GM19395 (cell line): ENCODE measurements at regions not wholly inside any gene's neighbourhood (a gene's known extent, or its start where the extent isn't known, plus 50 kb on each side); places are given as distances from the start of the nearest gene placed in this dataset.
"Not testable (repeated sequence)": the region's sequence is repeated elsewhere in the genome, so short reads cannot be mapped to it uniquely, and the experiment has no call there.

Experiments used
- ATAC-seq: cut with Tn5 transposase; IDR thresholded peaks from one replicate; pipeline ENCODE4 v1.9.1; 2021; ENCODE audit warnings: mild to moderate bottlenecking, moderate library complexity; ENCODE audit not compliant: unreplicated experiment

DNA sequence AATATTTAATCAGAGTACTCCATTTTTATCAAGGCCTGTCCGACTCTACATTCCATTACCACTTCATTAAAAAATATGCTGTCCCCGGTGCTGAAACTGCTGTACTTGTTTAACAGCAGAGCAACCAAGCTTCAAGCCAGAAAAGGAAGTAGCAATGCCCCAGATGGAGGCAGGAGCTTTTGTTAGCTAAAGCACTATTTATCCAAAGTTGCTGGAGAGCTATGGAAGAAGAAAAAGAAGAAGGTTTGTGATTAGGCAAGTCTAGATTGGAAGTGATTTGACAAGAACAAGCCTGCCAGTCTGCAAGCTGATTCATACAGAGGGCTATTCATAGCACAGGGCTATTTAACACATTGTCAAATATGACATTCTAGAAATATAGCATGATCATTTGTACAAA is 160.9 kb upstream of the SPTLC3 start:
- no peak for ATAC-seq

DNA sequence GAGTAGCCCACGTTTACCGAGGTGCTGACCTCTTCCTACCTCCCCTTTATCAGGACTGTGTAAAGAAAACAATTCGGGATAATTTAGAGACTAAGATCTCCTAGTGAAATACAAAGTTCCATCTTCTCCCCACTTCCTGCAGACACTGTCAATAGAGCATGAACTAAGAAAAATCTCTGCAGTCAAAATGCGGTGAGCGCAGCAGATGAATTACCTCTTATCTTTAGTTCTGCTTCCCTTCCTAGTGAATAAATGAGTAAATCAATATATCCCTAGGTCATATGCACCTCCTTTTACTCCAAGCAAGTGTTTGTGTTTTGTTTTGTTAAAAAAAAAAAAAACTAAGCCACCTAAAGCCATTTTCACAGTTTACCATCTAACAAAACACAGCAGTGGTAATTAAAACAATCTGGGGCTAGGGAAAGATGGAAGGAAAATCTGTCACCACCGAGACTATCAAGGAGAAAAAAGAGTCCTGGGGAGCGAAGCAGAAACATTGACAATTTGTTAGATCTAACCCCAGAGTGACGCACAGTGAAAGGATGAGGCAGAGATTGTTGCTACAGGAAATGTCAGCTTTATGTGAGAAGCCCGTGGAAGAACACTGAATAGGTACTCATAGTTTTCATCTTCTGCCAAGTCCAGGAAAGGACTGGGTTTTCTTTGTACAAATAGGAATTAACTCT is 159.4 kb upstream of the SPTLC3 start:
- no peak for ATAC-seq

DNA sequence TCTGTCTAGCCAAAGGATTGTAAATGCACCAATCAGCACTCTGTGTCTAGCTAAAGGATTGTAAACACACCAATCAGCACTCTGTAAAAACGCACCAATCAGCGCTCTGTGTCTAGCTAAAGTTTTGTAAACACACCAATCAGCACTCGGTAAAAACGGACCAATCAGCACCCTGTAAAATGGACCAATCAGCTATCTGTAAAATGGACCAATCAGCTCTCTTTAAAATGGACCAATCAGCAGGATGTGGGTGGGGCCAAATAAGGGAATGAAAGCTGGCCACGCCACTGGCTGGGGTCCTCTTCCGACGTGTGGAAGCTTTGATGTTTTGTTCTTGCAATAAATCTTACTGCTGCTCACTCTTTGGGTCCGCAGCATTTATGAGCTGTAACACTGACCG is 151.1 kb upstream of the SPTLC3 start:
- not testable (repeated sequence) for ATAC-seq

DNA sequence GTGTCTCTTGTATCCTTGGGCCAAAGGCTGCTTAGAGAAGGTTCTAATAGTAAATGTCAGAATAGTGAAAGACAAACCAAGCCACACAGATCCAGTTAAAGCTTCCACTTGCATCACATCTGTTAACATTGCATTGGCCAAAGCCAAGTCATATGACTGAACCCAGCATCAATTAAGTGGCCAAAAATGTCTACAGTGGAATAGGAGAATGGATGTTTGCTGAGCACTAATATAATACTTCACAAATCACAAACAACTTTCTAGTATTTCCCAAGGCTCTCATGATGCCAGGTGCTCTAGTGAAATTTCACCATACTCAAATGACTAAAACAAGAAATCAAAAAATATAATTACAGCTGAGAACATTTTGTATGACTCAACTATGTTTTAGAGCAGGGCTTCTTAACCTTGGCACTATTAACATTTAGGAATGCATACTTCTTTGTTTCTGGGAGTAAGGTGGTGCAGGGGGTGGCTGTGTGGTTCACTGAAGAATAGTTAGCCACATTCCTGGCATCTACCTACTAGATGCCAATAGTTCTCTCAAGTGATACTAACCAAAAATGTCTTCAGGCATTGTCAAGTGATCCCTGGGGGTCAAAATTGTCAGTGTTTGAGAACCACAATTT is 148.0 kb upstream of the SPTLC3 start:
- no peak for ATAC-seq

DNA sequence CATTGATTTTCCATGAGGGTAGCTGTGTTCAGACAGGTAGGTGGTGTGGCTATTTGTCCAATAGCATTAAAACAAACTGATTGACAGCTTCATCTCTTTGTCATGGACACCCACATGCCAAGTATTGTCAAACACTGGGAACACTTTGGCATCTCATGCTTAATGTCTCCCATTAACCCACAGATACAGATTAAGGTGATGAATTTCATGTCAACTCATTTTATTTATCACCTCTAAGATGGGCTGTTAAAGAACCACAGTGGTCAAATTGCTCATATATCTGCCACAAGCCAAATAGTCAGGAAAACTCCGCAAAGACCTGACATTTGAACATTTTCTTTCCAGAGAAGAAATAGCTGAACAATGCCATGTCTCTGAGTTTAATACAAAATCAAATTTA is 139.1 kb upstream of the SPTLC3 start:
- ATAC-seq: no peak

DNA sequence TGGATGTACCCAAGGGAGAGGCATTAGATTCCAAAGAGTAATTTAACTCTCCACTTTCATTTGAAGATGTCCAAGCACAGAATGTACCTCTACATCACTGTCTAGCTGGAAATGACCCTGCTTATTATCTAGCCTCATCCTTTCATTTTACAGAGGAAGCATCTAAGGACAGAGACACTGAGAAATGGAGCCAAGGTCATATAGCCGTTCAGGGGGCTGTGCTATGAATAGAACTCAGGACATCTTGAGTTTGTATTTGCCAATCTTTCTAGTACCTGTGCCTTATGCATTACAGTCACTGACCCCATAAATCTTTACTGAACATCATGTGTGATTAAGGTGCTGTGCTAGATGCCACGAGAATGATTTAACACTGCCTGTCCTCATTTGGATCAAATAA is 138.2 kb upstream of the SPTLC3 start:
- ATAC-seq: no peak

DNA sequence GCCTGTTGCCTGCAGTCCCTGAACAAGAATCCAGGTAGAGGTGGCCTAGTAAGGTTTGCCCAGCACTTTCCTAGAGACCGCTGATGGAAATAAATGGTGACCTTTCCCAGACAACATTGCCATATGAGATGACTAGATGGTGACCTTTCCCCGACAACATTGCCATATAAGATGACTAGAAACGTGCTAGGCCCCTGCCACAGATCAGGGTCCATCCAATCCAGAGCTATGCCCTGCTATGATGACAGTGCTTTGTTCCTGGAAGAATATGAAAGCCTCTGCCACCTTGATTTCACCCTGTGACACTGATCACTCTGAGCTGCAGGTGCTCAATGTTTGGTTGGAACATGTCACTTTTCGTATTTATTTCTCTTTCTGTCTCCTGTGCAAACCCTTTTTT is 133.8 kb upstream of the SPTLC3 start:
- ATAC-seq: no peak

DNA sequence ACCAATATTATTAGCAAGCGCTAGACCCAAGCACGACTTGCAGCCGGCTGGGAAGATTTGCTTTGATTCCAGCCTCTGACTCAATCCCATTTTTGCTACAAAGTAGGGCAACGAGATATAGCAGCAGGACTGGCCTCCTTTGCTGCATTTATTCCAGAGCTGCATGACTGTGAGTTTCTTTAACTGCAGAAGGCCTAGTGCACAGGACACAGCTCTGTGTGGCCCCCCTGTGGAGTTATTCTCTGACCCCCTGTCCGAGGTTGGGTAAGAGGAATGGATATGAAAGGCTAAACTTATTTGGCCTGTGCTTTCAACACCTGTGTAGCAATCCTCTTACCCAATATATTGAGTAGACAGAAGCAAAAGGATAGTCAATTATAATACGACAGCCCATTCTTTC is 133.3 kb upstream of the SPTLC3 start:
- no peak for ATAC-seq

DNA sequence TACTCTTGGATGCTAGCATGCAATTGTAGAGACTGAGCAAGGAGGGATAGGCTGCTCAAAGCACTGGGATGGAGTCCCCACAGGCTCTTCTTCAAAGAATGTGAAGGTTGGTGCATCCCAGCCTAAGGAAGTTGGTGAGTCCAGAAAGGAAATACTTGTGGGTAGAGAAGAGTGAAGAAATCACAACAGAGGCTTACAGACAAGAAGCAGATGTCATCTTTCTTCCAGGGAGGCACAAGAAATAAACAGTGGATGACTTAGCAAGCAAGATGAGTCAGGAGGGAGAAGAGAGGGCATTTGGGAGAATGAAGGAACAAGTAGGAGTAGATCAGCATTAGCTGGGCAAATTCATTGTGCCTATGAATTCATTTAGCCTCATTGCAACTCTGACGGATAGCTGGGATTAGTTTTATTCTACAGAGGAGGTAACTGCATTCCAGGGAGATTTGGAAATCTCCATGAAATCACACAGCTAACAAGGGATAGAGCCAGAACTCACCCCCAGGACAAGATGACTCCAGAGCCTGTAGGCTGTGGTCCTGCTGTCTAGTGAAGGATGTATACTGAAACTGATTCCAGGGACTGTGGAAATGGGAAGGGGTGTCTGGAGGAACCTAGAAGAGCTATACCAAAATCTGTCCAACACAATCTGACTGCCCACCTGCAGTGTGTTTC is 125.8 kb upstream of the SPTLC3 start:
- no peak for ATAC-seq

DNA sequence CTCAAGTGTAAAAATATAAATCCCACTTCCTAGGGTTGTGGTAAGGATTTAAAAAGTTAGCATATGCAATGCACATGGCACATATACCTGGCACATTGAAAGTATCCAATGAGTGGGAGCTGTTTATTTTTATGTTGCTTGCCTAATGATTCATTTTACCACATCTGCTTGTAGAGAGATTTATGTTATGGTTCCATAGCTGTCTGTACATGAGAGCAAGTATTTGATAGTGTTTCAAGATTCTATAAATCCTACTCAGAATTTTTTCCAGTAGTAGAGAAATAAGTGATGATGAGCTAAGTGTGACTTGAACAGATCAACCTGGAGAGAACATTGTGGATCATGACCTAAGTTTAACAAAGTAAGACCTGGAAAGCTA is 125.3 kb upstream of the SPTLC3 start:
- no peak for ATAC-seq

DNA sequence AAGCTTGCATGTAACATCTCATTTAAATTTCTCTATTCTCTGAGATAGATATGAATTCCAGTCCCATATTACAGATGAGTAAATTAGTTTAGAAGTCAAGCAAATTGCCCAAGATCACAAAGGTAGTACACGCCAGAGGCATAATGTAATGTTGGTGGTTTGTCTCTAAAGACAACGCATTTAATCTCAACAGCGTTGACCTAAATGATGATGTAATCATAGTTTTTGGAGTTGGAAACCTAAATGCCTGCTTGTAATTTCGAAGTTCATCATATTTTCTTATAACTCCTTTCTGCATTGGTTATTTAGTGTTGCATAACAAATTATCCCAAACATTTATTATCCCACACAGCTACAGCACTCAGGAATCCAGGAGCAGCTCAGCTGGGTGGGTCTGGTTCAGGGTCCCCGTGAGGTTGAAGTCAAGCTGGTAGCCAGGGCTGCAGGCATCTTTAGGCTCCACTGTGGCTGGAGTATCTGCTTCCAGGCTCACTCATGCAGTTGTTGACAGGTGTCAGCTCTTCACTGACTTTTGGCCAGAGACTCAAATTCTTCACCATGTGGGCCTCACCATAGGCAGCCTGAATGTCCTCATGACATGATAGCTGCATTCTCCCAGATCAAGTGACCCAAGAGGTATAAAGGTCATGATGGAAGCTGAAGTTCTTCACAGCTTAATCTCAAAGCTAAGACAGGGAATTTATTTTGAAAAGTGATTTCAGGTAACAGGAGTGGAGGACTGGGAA is 122.0 kb upstream of the SPTLC3 start:
- ATAC-seq: no peak

DNA sequence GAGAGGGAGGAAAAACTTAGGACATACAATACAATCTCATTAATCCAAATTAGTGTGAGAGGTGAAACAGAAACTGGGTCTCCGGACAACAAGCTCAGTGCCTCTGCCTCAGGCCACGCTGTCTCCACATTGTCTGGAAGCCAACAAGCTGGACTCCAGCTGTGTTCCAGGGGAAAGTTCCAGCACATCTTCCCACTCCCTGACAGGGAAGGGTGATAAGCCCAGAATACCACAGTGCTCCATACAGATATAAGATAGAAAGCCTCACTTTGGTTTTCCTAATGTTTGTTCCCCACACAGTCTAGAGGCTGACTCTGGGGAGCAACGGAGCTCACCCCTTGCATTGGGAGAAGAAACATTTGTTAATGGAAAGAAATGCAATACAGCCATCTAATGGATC is 117.1 kb upstream of the SPTLC3 start:
- no peak for ATAC-seq

DNA sequence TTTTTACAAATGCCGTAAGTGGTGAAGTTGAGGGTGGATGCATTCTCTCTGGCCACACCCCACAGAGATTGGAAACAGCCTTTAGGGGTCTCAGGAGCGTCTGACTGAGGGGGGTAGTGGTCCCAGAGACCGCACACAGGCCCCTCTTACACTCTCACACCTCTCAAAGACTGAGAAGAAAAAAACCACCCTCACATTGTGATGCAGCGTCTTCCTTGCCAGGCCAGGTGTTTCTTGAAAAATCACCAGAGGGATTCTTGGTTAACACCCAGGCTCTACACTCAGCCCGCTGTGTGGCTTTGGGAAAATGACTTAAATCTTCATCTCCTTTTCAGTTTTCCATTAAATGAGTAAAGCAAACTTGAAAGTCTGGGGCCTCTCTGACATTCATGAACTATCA is 115.8 kb upstream of the SPTLC3 start:
- ATAC-seq: no peak

DNA sequence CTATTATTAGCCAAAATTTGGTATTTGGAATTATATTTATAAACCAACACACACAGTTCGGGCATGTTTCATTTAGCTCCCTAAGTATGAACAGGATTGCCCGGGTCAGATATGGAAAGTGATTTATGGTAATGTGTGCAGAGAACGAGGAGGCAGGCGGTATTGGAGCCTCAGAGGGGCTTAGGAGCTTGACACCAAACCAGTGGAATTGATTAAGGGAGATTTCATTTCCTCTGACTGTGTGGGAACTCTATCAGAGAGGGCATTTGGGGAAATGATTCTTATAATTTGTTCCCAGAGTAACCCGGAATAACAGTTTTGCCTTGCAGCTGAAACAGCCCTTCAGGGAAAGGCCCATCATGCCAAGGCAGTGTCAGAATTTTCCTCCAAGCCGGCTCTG is 115.1 kb upstream of the SPTLC3 start:
- no peak for ATAC-seq

DNA sequence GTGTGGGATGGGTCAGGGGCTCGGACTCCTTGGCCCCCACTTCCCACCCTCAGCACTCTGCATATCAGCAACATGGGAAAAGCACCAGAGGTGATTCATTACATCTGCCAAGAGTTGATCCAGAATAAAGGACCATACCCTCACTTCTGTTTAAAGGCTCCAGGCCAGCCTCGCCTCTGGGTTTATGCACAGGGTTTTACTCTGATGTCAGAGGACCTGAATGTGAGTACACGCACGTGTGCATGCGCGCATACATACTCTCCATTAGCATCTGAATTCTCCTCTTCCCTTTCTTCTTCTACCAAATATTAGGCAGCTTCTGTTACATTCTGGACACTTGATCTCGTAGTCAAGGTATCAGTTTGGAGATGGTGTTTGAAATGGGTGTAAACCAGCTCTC is 114.7 kb upstream of the SPTLC3 start:
- no peak for ATAC-seq

DNA sequence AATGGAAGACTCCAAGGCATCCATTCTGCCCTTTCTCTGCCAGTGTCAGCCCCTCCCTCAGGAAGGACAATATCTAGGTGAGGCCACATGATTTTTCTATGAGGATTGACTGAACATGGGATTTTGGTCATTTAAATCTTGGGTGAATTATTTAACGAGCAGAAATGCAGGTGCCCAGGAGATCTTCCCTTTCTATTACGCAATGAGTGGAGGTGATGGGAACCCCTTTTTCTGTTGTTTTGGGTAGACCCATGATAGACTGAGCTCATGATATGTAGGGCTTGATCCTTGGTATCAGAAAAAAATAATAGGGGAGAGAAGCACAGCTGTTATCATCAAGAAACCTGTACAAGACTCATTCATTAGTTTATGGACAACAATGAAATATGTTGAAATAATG is 112.6 kb upstream of the SPTLC3 start:
- ATAC-seq: no peak

DNA sequence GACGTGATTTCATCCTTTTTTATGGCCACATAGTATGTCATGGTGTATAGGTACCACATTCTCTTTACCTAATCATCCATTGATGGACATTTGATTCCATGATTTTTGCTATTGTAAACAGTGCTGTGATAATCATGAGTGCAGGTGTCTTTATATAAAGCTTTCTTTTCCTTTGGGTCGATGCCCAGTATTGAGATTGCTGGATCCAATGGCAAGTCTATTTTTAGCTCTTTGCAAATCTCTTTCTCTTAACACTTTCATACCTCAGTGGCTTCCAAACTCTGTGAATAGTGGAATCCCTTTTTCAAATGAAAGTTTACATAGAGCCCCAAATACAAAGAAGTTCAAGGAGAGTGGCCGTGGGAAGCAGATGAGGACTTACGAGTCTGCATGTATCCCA is 105.8 kb upstream of the SPTLC3 start:
- ATAC-seq: no peak

DNA sequence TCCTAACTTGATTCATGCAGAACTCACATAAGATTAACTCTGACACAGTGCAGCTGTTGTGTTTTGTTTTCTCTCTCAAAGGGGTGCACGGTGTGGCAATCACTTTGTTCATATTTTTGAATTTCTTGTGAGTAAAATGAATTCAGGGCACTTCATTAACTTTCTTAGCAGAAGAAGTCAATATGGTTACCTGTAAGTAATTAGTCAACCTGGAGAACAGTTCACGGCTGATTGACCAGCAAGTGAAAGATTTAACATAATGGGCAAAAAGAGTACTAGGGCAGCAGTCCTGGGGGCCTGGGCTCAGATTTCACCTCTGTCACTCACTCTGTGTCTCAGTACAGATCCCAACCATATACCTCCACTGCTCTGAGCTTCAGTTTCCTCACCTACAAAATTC is 102.4 kb upstream of the SPTLC3 start:
- ATAC-seq: no peak

DNA sequence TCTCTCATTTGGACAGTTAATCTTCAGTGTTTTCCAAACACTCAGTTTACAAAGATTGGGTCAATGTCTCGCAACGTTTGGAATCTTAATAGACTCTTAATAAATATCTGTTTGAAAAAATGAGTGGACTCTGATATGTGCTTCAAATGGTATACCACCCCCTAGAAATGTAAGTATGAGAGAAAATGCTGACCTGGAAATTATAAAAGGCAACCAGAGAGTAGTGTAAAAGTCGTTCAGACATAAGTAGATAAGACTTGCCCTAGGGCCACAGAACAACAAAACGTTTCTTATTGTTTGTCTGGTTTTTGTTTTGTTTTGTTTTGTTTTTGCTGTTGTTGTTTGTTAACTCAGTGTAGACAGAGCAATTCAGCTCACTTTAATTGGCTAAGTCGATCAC is 97.4 kb upstream of the SPTLC3 start:
- no peak for ATAC-seq

DNA sequence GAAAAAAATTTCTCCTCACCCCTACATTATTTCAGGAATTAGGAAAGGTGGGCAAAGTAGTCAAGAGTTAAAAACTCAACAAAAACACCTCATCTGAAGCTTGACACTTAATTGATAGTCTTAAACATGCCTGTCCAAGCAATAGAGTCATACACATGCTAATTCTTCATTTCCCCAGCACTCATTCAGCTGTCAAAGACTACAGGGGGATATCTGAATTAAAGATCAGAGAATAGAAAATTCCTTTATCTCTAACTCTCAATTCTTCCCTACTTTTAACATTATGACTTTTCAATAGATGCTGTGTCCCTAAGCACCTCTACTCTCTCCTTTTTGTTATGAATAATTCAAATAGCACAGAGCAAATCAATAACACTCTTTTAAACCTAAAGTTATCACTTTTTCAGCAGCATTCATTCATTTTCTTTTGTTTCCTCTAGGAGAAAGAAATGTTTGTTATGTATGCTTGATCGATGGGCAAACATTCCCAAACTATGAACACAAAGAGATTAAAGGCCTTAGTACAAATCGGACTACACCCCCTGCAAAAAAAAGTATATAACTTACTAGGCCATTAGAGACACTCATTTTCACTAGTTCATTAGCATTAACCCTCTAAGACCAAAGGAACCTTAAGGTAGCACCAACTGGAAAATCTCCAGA is 94.9 kb upstream of the SPTLC3 start:
- no peak for ATAC-seq

DNA sequence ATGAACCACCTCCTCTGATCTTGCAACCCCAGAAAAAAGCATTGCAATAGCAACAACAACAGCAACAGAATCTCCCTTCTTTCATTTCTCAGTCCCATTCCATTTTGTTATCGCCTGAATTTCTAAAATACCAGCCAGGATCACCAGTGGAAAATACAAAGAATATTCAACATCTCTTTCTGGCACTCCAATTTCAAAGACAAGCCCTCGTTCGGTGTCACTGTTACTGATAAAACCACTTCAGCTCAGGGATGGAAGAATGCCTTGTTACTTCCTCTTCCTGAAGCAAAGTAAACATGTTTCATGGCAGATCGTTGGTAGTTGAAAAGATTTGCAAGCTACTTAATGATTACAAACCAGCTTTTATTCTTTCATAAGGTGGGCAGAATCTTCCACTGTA is 94.0 kb upstream of the SPTLC3 start:
- ATAC-seq: no peak
